ENCODE measurements at regions not wholly inside any gene's neighbourhood (a gene's known extent, or its start where the extent isn't known, plus 50 kb on each side); places are given as distances from the start of the nearest gene placed in this dataset.

DNA sequence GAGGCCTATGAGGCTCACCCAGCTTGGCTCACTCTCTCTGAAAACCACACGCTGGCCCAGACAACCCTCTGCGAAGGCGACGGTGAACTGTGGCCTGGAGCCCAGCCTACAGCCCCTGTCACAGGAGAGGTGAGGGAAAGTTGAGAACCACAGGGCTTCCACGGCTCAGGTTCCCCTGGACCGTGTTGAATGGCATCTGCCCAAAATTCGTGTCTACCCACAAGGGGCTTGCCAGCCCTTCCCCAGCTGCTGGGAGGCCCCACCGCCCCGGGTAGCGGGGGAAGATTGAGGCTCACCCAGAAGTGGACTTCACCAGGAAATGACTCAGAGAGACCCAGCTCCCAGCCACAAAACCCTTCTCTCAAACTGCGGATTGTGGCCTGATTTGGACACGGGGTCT, 197.1 kb downstream of the CTTN start:
- TF ChIP-seq, protein P1, sequence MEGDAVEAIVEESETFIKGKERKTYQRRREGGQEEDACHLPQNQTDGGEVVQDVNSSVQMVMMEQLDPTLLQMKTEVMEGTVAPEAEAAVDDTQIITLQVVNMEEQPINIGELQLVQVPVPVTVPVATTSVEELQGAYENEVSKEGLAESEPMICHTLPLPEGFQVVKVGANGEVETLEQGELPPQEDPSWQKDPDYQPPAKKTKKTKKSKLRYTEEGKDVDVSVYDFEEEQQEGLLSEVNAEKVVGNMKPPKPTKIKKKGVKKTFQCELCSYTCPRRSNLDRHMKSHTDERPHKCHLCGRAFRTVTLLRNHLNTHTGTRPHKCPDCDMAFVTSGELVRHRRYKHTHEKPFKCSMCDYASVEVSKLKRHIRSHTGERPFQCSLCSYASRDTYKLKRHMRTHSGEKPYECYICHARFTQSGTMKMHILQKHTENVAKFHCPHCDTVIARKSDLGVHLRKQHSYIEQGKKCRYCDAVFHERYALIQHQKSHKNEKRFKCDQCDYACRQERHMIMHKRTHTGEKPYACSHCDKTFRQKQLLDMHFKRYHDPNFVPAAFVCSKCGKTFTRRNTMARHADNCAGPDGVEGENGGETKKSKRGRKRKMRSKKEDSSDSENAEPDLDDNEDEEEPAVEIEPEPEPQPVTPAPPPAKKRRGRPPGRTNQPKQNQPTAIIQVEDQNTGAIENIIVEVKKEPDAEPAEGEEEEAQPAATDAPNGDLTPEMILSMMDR (IDR thresholded peaks at IDR 0.05; ENCODE audit: poor library complexity, severe bottlenecking): no peak
- no peak for TF ChIP-seq RAD21 (conservative IDR thresholded peaks at IDR 0.05)
- TF ChIP-seq MXI1 (conservative IDR thresholded peaks at IDR 0.05; ENCODE audit: poor library complexity, severe bottlenecking): no peak
- TF ChIP-seq, protein P2, sequence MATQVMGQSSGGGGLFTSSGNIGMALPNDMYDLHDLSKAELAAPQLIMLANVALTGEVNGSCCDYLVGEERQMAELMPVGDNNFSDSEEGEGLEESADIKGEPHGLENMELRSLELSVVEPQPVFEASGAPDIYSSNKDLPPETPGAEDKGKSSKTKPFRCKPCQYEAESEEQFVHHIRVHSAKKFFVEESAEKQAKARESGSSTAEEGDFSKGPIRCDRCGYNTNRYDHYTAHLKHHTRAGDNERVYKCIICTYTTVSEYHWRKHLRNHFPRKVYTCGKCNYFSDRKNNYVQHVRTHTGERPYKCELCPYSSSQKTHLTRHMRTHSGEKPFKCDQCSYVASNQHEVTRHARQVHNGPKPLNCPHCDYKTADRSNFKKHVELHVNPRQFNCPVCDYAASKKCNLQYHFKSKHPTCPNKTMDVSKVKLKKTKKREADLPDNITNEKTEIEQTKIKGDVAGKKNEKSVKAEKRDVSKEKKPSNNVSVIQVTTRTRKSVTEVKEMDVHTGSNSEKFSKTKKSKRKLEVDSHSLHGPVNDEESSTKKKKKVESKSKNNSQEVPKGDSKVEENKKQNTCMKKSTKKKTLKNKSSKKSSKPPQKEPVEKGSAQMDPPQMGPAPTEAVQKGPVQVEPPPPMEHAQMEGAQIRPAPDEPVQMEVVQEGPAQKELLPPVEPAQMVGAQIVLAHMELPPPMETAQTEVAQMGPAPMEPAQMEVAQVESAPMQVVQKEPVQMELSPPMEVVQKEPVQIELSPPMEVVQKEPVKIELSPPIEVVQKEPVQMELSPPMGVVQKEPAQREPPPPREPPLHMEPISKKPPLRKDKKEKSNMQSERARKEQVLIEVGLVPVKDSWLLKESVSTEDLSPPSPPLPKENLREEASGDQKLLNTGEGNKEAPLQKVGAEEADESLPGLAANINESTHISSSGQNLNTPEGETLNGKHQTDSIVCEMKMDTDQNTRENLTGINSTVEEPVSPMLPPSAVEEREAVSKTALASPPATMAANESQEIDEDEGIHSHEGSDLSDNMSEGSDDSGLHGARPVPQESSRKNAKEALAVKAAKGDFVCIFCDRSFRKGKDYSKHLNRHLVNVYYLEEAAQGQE (IDR thresholded peaks at IDR 0.05; ENCODE audit: borderline replicate concordance): no peak
- TF ChIP-seq POLR2AphosphoS5 (IDR thresholded peaks at IDR 0.05): no peak
- TF ChIP-seq SMC3 (conservative IDR thresholded peaks at IDR 0.05; ENCODE audit: poor library complexity): no peak
- no peak for TF ChIP-seq EP300 (conservative IDR thresholded peaks at IDR 0.05; ENCODE audit: poor library complexity, severe bottlenecking)
- TF ChIP-seq EZH2 (IDR thresholded peaks at IDR 0.05; ENCODE audit: borderline replicate concordance, insufficient read depth, low read length, poor library complexity, severe bottlenecking): no peak
